ENCODE measurements at regions not wholly inside any gene's neighbourhood (a gene's known extent, or its start where the extent isn't known, plus 50 kb on each side); places are given as distances from the start of the nearest gene placed in this dataset.

- ATAC-seq (ENCODE audit: low FRiP score) = no peak
- no peak for DNase-seq (ENCODE audit: low spot score)
- no peak for TF ChIP-seq CTCF (IDR thresholded peaks at IDR 0.05)
Measured at GRCh38 chr15:70321172-70321819, 223.6 kb upstream of the TLE3 start.

GRCh38 chr15:70320482-70320881 lies 222.8 kb upstream of the TLE3 start:
- DNase-seq (ENCODE audit: low spot score) = no peak
- ATAC-seq (ENCODE audit: low FRiP score) = no peak
- no peak for TF ChIP-seq CTCF (IDR thresholded peaks at IDR 0.05)

GRCh38 chr15:70320077-70320476 lies 222.4 kb upstream of the TLE3 start:
- DNase-seq (ENCODE audit: low spot score) = no peak
- ATAC-seq (ENCODE audit: low FRiP score) = no peak
- no peak for TF ChIP-seq CTCF (IDR thresholded peaks at IDR 0.05)

GRCh38 chr15:70319466-70319865 lies 221.7 kb upstream of the TLE3 start:
- no peak for ATAC-seq (ENCODE audit: low FRiP score)
- no peak for TF ChIP-seq CTCF (IDR thresholded peaks at IDR 0.05)
- no peak for DNase-seq (ENCODE audit: low spot score)

- DNase-seq (ENCODE audit: low spot score) (no peak), ATAC-seq (ENCODE audit: low FRiP score) (peak; percentile 81)
- no peak for TF ChIP-seq CTCF (IDR thresholded peaks at IDR 0.05)
Measured at GRCh38 chr15:70318594-70319465, 221.1 kb upstream of the TLE3 start.

GRCh38 chr15:70316059-70316600 lies 218.4 kb upstream of the TLE3 start:
- TF ChIP-seq CTCF (IDR thresholded peaks at IDR 0.05) = no peak
- ATAC-seq (ENCODE audit: low FRiP score) (peak; percentile 61), DNase-seq (ENCODE audit: low spot score) (no peak)
